HepG2 (cell line): ENCODE measurements at regions not wholly inside any gene's neighbourhood (a gene's known extent, or its start where the extent isn't known, plus 50 kb on each side); places are given as distances from the start of the nearest gene placed in this dataset.

ENCODE experiments used
- ATAC-seq: fragments of 200-7000 bp; cut with Tn5 transposase; 3 replicates; pipeline ENCODE4 v1.9.1; 2020; ENCODE audit warnings: mild to moderate bottlenecking, moderate library complexity
- BruUV-seq: library from RNA; stranded (reverse); fragments of 400-500 nt; replicated peaks from 2 replicates; lab custom pipeline; 2021; lab: Mats Ljungman, UMichigan
- CTCF ChIA-PET: fragments of 300-600 bp; formaldehyde crosslinking; extraction: SDS; loops from one replicate; lab custom pipeline; 2021; ENCODE audit warnings: low total read pairs, inconsistent platforms, low intra/inter-chr PET ratio; lab: Yijun Ruan, JAX
- POLR2A ChIA-PET: fragments of 350-600 bp; sonication (Branson Sonifier 250); formaldehyde crosslinking; loops from one replicate; lab custom pipeline; 2020; ENCODE audit warnings: antibody characterized with exemption, inconsistent platforms; lab: Yijun Ruan, JAX
- DNase-seq: peaks from one replicate; pipeline ENCODE4 v3.0.0-alpha.2; 2015; ENCODE audit warnings: low spot score
- FAIRE-seq: peaks from 3 replicates; lab custom pipeline; 2011; peaks lifted over from hg19 to GRCh38; lab: Jason Lieb, UNC
- H2AFZ ChIP-seq: one replicate; pipeline ENCODE4 v1.6.1; 2011; ENCODE audit warnings: low read length, inconsistent platforms
- H3K27ac ChIP-seq: fragments of 300-600 bp; 3 replicates; pipeline ENCODE4 v1.8.0; 2011; ENCODE audit warnings: mixed run types, mild to moderate bottlenecking, mixed read lengths, low read length, inconsistent platforms; ENCODE audit not compliant: insufficient read depth; ENCODE audit errors: extremely low read length
- H3K27me3 ChIP-seq, 2 experiments: fragments of 200-600 bp in 1 of 2; 2 replicates in 1 of 2; 3 replicates in 1 of 2; pipeline versions ENCODE4 v1.6.0 to v1.8.0; 2011; ENCODE audit warnings: low read length in 2 of 2, mild to moderate bottlenecking in 2 of 2, moderate library complexity in 2 of 2, inconsistent platforms in 1 of 2; ENCODE audit not compliant: insufficient read depth in 2 of 2, control insufficient read depth in 1 of 2
- H3K36me3 ChIP-seq, 2 experiments: fragments of 200-600 bp in 1 of 2; replicated peaks in 1 of 2; 2 replicates in 1 of 2; 3 replicates in 1 of 2; pipeline versions ENCODE4 v1.5.1 to v1.8.0; 2011; ENCODE audit warnings: low read length in 2 of 2, inconsistent platforms in 1 of 2; ENCODE audit not compliant: insufficient read depth in 2 of 2, control insufficient read depth in 1 of 2
- H3K4me1 ChIP-seq: 2 replicates; pipeline ENCODE4 v1.5.1; 2012; ENCODE audit warnings: low read length, inconsistent platforms; ENCODE audit not compliant: insufficient read depth
- H3K4me2 ChIP-seq: 2 replicates; pipeline ENCODE4 v1.6.0; 2011; ENCODE audit warnings: low read depth, low read length, inconsistent platforms
- H3K4me3 ChIP-seq, 3 experiments: fragments of 200-600 bp in 1 of 3; sonication (generic), shearing (Covaris generic) in 1 of 3; replicated peaks in 1 of 3; 2 replicates each; pipeline ENCODE4 v1.5.1; 2011 to 2016; ENCODE audit warnings: low read length in 3 of 3, inconsistent platforms in 2 of 3, low read depth in 2 of 3, mild to moderate bottlenecking in 2 of 3, control low read depth in 1 of 3, mixed read lengths in 1 of 3; ENCODE audit not compliant: insufficient read depth in 1 of 3
- H3K79me2 ChIP-seq: one replicate; pipeline ENCODE4 v1.6.1; 2011; ENCODE audit warnings: low read length, inconsistent platforms; ENCODE audit not compliant: insufficient read depth
- H3K9ac ChIP-seq: 2 replicates; pipeline ENCODE4 v1.6.0; 2011; ENCODE audit warnings: mild to moderate bottlenecking, low read depth, low read length, inconsistent platforms; ENCODE audit not compliant: insufficient read depth
- H3K9me3 ChIP-seq: 2 replicates; pipeline ENCODE4 v1.5.1; 2012; ENCODE audit warnings: mild to moderate bottlenecking, low read length
- H4K20me1 ChIP-seq: 2 replicates; pipeline ENCODE4 v1.6.0; 2011; ENCODE audit warnings: inconsistent platforms, mild to moderate bottlenecking, low read length, moderate library complexity; ENCODE audit not compliant: insufficient read depth
- HCFC1 ChIP-seq: fragments of 150-350 bp; IDR thresholded peaks from 2 replicates; pipeline ENCODE4 v1.6.1; 2014; ENCODE audit warnings: low read depth, low read length
- JUND ChIP-seq: sonication (generic); formaldehyde crosslinking; IDR thresholded peaks from 2 replicates; pipeline ENCODE4 v1.8.0; 2022; ENCODE audit warnings: mild to moderate bottlenecking, missing genetic modification reagents
- MAFF ChIP-seq: IDR thresholded peaks from 2 replicates; pipeline ENCODE4 v1.6.1; 2011; ENCODE audit warnings: low read depth, low read length, improper control_type of control experiment
- MED8 ChIP-seq: sonication (generic); formaldehyde crosslinking; IDR thresholded peaks from 2 replicates; pipeline ENCODE4 v1.8.1; 2023; ENCODE audit warnings: mild to moderate bottlenecking, missing genetic modification reagents; ENCODE audit not compliant: insufficient replicate concordance
- PITX1 ChIP-seq: sonication (generic); formaldehyde crosslinking; IDR thresholded peaks from 2 replicates; pipeline ENCODE4 v1.5.1; 2020; ENCODE audit warnings: mild to moderate bottlenecking, missing genetic modification reagents
- POLR2AphosphoS2 ChIP-seq: IDR thresholded peaks from 2 replicates; pipeline ENCODE4 v1.6.1; 2011; ENCODE audit warnings: low read depth, low read length, improper control_type of control experiment
- STAG1 ChIP-seq: sonication (generic); formaldehyde crosslinking; IDR thresholded peaks from 2 replicates; pipeline ENCODE4 v1.4.0; 2020; ENCODE audit warnings: missing genetic modification reagents
- SUZ12 ChIP-seq: fragments of 150-350 bp; IDR thresholded peaks from 2 replicates; pipeline ENCODE4 v1.6.1; 2014; ENCODE audit warnings: low read depth, low read length
- TCF7L2 ChIP-seq: IDR thresholded peaks from 2 replicates; pipeline ENCODE4 v1.6.1; 2011; ENCODE audit warnings: mild to moderate bottlenecking, low read depth, low read length, moderate library complexity
- ZMYM2 ChIP-seq: sonication (generic); formaldehyde crosslinking; IDR thresholded peaks from 2 replicates; pipeline ENCODE4 v1.8.0; 2022; ENCODE audit warnings: mild to moderate bottlenecking, missing genetic modification reagents
- ZNF33A ChIP-seq: sonication (generic); formaldehyde crosslinking; IDR thresholded peaks from 2 replicates; pipeline ENCODE4 v1.5.1; 2020; ENCODE audit warnings: missing genetic modification reagents, mild to moderate bottlenecking, moderate library complexity, borderline replicate concordance
- ZNF367 ChIP-seq: sonication (generic); formaldehyde crosslinking; IDR thresholded peaks from 2 replicates; pipeline ENCODE4 v1.4.0; 2020; ENCODE audit warnings: missing genetic modification reagents, borderline replicate concordance
- ZNF615 ChIP-seq: sonication (generic); formaldehyde crosslinking; IDR thresholded peaks from 2 replicates; pipeline ENCODE4 v1.5.0; 2020; ENCODE audit warnings: mild to moderate bottlenecking, missing genetic modification reagents, borderline replicate concordance
- ZNF782 ChIP-seq: sonication (generic); formaldehyde crosslinking; IDR thresholded peaks from 2 replicates; pipeline ENCODE4 v1.4.0; 2020; ENCODE audit warnings: missing genetic modification reagents, mild to moderate bottlenecking, borderline replicate concordance
- in situ Hi-C: cut with HindIII; loops from 2 replicates; pipeline ENCODE4 v1.10.0; 2017; ENCODE audit warnings: low pct_unique_long_range_greater_than_20kb; ENCODE audit not compliant: extremely low pct_ligation_motif_present
- intact Hi-C: fragments of 100-400 bp; cut with micrococcal nuclease; formaldehyde crosslinking; loops from one replicate; pipeline ENCODE4 v1.10.0; 2022; ENCODE audit not compliant: unreplicated experiment
- TF ChIP-seq, protein P1 (sequence below): sonication (generic); formaldehyde crosslinking; IDR thresholded peaks from 2 replicates; pipeline ENCODE4 v1.8.1; 2022; ENCODE audit warnings: low read depth, mild to moderate bottlenecking, missing genetic modification reagents
- TF ChIP-seq, protein P2 (sequence below), 2 experiments: sonication (generic) in 1 of 2; formaldehyde crosslinking in 1 of 2; IDR thresholded peaks; 2 replicates each; pipeline versions ENCODE4 v1.5.1 to v1.6.1; 2011 to 2020; ENCODE audit warnings: borderline replicate concordance in 1 of 2, low read depth in 1 of 2, low read length in 1 of 2, mild to moderate bottlenecking in 1 of 2, missing genetic modification reagents in 1 of 2, moderate library complexity in 1 of 2

DNA sequence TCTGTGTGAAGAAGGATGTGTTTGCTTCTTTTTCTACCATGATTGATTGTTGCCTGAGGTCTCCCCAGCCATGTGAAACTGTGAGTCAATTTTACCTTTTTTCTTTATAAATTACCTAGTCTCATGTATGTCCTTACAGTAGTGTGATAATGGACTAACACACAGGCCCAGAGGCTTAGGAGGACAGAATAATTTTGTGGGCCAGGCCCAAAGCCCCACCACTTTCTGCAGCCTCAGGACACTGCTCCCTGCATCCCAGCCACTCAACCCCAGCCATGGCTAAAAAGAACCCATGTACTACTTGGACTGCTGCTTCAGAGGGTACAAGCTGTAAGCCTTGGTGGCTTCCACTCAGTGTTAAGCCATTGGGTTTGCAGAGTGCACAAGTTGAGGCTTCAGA is 512.7 kb upstream of the CT83 start:
- intact Hi-C loops (no loop called here), in situ Hi-C loops (no loop called here)
- H3K9ac ChIP-seq, result no peak overlapping the region
- ChIA-PET POLR2A (no interaction called here), CTCF (no interaction called here)
- TF ChIP-seq POLR2AphosphoS2, result no peak
- TF ChIP-seq ZNF615 (CRISPR knock-in tag), result no peak
- no peak for TF ChIP-seq TCF7L2
- TF ChIP-seq ZMYM2 (CRISPR knock-in tag), result no peak
- no peak for TF ChIP-seq ZNF782 (CRISPR knock-in tag)
- TF ChIP-seq, protein P1, sequence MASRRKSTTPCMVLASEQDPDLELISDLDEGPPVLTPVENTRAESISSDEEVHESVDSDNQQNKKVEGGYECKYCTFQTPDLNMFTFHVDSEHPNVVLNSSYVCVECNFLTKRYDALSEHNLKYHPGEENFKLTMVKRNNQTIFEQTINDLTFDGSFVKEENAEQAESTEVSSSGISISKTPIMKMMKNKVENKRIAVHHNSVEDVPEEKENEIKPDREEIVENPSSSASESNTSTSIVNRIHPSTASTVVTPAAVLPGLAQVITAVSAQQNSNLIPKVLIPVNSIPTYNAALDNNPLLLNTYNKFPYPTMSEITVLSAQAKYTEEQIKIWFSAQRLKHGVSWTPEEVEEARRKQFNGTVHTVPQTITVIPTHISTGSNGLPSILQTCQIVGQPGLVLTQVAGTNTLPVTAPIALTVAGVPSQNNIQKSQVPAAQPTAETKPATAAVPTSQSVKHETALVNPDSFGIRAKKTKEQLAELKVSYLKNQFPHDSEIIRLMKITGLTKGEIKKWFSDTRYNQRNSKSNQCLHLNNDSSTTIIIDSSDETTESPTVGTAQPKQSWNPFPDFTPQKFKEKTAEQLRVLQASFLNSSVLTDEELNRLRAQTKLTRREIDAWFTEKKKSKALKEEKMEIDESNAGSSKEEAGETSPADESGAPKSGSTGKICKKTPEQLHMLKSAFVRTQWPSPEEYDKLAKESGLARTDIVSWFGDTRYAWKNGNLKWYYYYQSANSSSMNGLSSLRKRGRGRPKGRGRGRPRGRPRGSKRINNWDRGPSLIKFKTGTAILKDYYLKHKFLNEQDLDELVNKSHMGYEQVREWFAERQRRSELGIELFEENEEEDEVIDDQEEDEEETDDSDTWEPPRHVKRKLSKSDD (CRISPR knock-in tag), result no peak
- no peak for TF ChIP-seq ZNF367 (CRISPR knock-in tag)
- TF ChIP-seq HCFC1, result no peak
- TF ChIP-seq MED8 (CRISPR knock-in tag), result no peak
- TF ChIP-seq, protein P2, sequence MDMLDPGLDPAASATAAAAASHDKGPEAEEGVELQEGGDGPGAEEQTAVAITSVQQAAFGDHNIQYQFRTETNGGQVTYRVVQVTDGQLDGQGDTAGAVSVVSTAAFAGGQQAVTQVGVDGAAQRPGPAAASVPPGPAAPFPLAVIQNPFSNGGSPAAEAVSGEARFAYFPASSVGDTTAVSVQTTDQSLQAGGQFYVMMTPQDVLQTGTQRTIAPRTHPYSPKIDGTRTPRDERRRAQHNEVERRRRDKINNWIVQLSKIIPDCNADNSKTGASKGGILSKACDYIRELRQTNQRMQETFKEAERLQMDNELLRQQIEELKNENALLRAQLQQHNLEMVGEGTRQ (IDR thresholded peaks at IDR 0.05; ENCODE audit: low read depth, low read length), result no peak
- TF ChIP-seq, protein P2 (CRISPR knock-in tag; IDR thresholded peaks at IDR 0.05; ENCODE audit: borderline replicate concordance), result no peak
- no peak for TF ChIP-seq PITX1
- no peak for TF ChIP-seq JUND (CRISPR knock-in tag)
- TF ChIP-seq STAG1, result no peak
- no peak for TF ChIP-seq MAFF
- TF ChIP-seq ZNF33A (CRISPR knock-in tag), result no peak
- TF ChIP-seq SUZ12, result no peak
- H3K4me2 ChIP-seq, result no peak overlapping the region
- no peak overlapping the region for H3K27ac ChIP-seq
- H3K4me3 ChIP-seq, result no peak overlapping the region
- H3K79me2 ChIP-seq, result no peaks in the 10 kb centered on the region
- no peak for ATAC-seq
- H3K36me3 ChIP-seq, result no peaks in the 10 kb centered on the region
- no TSS peak for BruUV-seq
- H3K27me3 ChIP-seq, result no peaks in the 10 kb centered on the region
- no peak overlapping the region for H2AFZ ChIP-seq
- DNase-seq, result no peak
- no peaks in the 10 kb centered on the region for H3K9me3 ChIP-seq
- no peak for FAIRE-seq
- H3K4me1 ChIP-seq, result no peaks in the 10 kb centered on the region
- no peaks in the 10 kb centered on the region for H4K20me1 ChIP-seq
